GM06990 (cell line): ENCODE measurements at regions not wholly inside any gene's neighbourhood (a gene's known extent, or its start where the extent isn't known, plus 50 kb on each side); places are given as distances from the start of the nearest gene placed in this dataset.

Source experiments
- DNase-seq: peaks from one replicate; pipeline ENCODE4 v3.0.0-alpha.2; 2011; ENCODE audit not compliant: insufficient read length; ENCODE audit errors: extremely low read depth
- H3K27me3 ChIP-seq: replicated peaks from 2 replicates; pipeline ENCODE4 v1.6.0; 2011; ENCODE audit warnings: low read length; ENCODE audit not compliant: control insufficient read depth, insufficient read depth
- H3K36me3 ChIP-seq: 2 replicates; pipeline ENCODE4 v1.5.1; 2011; ENCODE audit warnings: low read length; ENCODE audit not compliant: control insufficient read depth, insufficient read depth
- H3K4me3 ChIP-seq: replicated peaks from 2 replicates; pipeline ENCODE4 v1.5.1; 2011; ENCODE audit warnings: low read depth, mild to moderate bottlenecking, control low read depth, low read length
- CTCF ChIP-seq: IDR thresholded peaks from 2 replicates; pipeline ENCODE4 v1.5.1; 2011; ENCODE audit warnings: low read length, control low read depth, mild to moderate bottlenecking, inconsistent platforms; ENCODE audit not compliant: insufficient read depth, poor library complexity, severe bottlenecking

- no peaks in the 10 kb centered on the region for H3K36me3 ChIP-seq
- no peaks in the 10 kb centered on the region for H3K27me3 ChIP-seq
- TF ChIP-seq CTCF = no peak
- H3K4me3 ChIP-seq = no peak overlapping the region
- no peak for DNase-seq
Measured at GRCh38 chr4:89639395-89639794, 197.6 kb downstream of the SNCA start.

DNA sequence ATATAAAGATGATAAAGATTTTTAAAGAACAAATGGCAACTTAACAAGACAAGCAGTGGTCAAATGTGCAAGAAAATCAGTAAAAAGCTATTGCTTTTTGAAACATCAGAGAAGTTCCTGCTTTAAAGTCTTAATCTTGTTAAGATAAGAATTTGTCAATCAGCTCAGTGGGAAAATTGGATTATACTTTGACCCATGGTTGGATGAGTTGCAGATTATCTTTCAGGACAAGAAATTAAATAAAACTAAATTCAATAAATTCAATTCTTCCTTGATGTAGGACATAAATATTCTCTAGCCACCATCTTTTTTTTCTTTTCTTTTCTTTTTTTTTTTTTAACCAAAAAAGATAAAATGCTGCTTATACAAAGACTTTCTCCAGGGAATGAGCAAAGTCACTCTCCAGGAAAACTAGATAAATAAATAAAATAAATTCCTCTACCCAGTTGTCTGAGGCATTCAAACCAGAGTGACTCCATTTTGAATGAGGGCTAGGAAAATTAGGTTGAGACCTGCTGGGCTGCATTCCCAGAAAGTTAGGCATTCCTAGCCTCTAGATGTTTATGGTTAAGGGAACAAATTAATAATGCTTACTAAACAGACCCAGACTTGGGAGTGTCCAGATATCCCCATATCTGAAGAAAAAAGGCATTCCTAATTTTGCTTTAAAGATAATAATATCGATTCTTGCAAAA lies 211.2 kb downstream of the SNCA start:
- no peaks in the 10 kb centered on the region for H3K36me3 ChIP-seq
- no peaks in the 10 kb centered on the region for H3K27me3 ChIP-seq
- H3K4me3 ChIP-seq = no peak overlapping the region
- no peak for DNase-seq
- no peak for TF ChIP-seq CTCF

- Histone ChIP-seq H3K36me3 (no peaks in the 10 kb centered on the region), H3K27me3 (no peaks in the 10 kb centered on the region), H3K4me3 (no peak overlapping the region)
- DNase-seq = no peak
- no peak for TF ChIP-seq CTCF
Measured at GRCh38 chr4:89619206-89619962, 217.6 kb downstream of the SNCA start.

GRCh38 chr4:89618151-89618550 lies 218.8 kb downstream of the SNCA start:
- Histone ChIP-seq H3K36me3 (no peaks in the 10 kb centered on the region), H3K27me3 (no peaks in the 10 kb centered on the region), H3K4me3 (no peak overlapping the region)
- no peak for DNase-seq
- no peak for TF ChIP-seq CTCF

- no peak overlapping the region for H3K4me3 ChIP-seq
- no peaks in the 10 kb centered on the region for H3K36me3 ChIP-seq
- H3K27me3 ChIP-seq = no peaks in the 10 kb centered on the region
- TF ChIP-seq CTCF = no peak
- DNase-seq = no peak
Measured at GRCh38 chr4:89617317-89617716, 219.6 kb downstream of the SNCA start.
